ENCODE measurements at regions not wholly inside any gene's neighbourhood (a gene's known extent, or its start where the extent isn't known, plus 50 kb on each side); places are given as distances from the start of the nearest gene placed in this dataset.

GRCh38 chr9:107794259-107794658 lies 304.7 kb upstream of the KLF4 start:
- Histone ChIP-seq H3K4me3 (ENCODE audit: control extremely low read depth in 1 of 5, extremely low read depth in 1 of 5, insufficient read depth in 1 of 5, low read depth in 2 of 5, low read length in 4 of 5) (no peak overlapping the region), H3K27ac (ENCODE audit: low read length in 2 of 2) (no peak overlapping the region), H3K36me3 (replicated peaks in 1 of 2; ENCODE audit: control extremely low read depth in 1 of 2, control insufficient read depth in 1 of 2, extremely low read depth in 1 of 2, insufficient read depth in 2 of 2, low read length in 1 of 2) (no peaks in the 10 kb centered on the region), H3K4me2 (replicated peaks; ENCODE audit: low read depth, low read length, poor library complexity, severe bottlenecking) (no peak overlapping the region), H3K4me1 (ENCODE audit: control insufficient read depth in 2 of 2, insufficient read depth in 2 of 2, low read length in 2 of 2) (no peaks in the 10 kb centered on the region), H3K27me3 (replicated peaks in 1 of 4; ENCODE audit: control extremely low read depth in 1 of 4, control insufficient read depth in 3 of 4, insufficient read depth in 4 of 4, low read length in 3 of 4) (no peaks in the 10 kb centered on the region), H2AFZ (ENCODE audit: insufficient read depth, low read depth, low read length, poor library complexity, severe bottlenecking) (no peak overlapping the region), H4K20me1 (ENCODE audit: control insufficient read depth, insufficient read depth, low read length, poor library complexity, severe bottlenecking) (no peaks in the 10 kb centered on the region), H3K79me2 (ENCODE audit: control insufficient read depth, insufficient read depth, low read length) (no peaks in the 10 kb centered on the region), H3K9me3 (ENCODE audit: control extremely low read depth in 1 of 3, control insufficient read depth in 2 of 3, insufficient read depth in 1 of 3, low read length in 2 of 3) (peaks cover 0 to 2% (median 0%) of the 10 kb centered on the region in 3 donors), H3K9ac (ENCODE audit: low read length) (no peak overlapping the region)
- H3K27me3 Mint-ChIP-seq: no peaks in the 10 kb centered on the region
- DNase-seq (no peak), ATAC-seq (ENCODE audit: low read depth) (no peak)
- intact Hi-C loops (cut with micrococcal nuclease): no loop called here
- CTCF ChIA-PET: no interaction called here
- WGBS (ENCODE audit: insufficient coverage): no CpG with 5 or more reads among the region's 2 CpGs
- H3K27ac Mint-ChIP-seq: no peak overlapping the region
- POLR2A ChIA-PET: no interaction called here
- no peaks in the 10 kb centered on the region for H3K4me1 Mint-ChIP-seq
- TF ChIP-seq CTCF (IDR thresholded peaks at IDR 0.05) (no peak), EZH2 (IDR thresholded peaks at IDR 0.05; ENCODE audit: borderline replicate concordance, insufficient read depth, low read depth, low read length, poor library complexity, severe bottlenecking) (no peak)
- H3K9me3 Mint-ChIP-seq (ENCODE audit: insufficient read depth): no peaks in the 10 kb centered on the region
- H3K4me3 Mint-ChIP-seq: no peak overlapping the region

GRCh38 chr9:107793541-107793940 lies 304.0 kb upstream of the KLF4 start:
- WGBS (ENCODE audit: insufficient coverage): 80% methylated on average over 1 of the region's 1 CpG
- intact Hi-C loops (cut with micrococcal nuclease): no loop called here
- Mint-ChIP-seq H3K27me3 (no peaks in the 10 kb centered on the region), H3K4me1 (no peaks in the 10 kb centered on the region), H3K27ac (no peak overlapping the region), H3K9me3 (ENCODE audit: insufficient read depth) (no peaks in the 10 kb centered on the region), H3K4me3 (no peak overlapping the region)
- Histone ChIP-seq H3K4me3 (ENCODE audit: control extremely low read depth in 1 of 5, extremely low read depth in 1 of 5, insufficient read depth in 1 of 5, low read depth in 2 of 5, low read length in 4 of 5) (no peak overlapping the region), H3K79me2 (ENCODE audit: control insufficient read depth, insufficient read depth, low read length) (no peaks in the 10 kb centered on the region), H3K9ac (ENCODE audit: low read length) (no peak overlapping the region), H3K27ac (ENCODE audit: low read length in 2 of 2) (no peak overlapping the region), H3K27me3 (replicated peaks in 1 of 4; ENCODE audit: control extremely low read depth in 1 of 4, control insufficient read depth in 3 of 4, insufficient read depth in 4 of 4, low read length in 3 of 4) (no peaks in the 10 kb centered on the region), H3K9me3 (ENCODE audit: control extremely low read depth in 1 of 3, control insufficient read depth in 2 of 3, insufficient read depth in 1 of 3, low read length in 2 of 3) (peaks cover 0 to 2% (median 0%) of the 10 kb centered on the region in 3 donors), H3K36me3 (replicated peaks in 1 of 2; ENCODE audit: control extremely low read depth in 1 of 2, control insufficient read depth in 1 of 2, extremely low read depth in 1 of 2, insufficient read depth in 2 of 2, low read length in 1 of 2) (no peaks in the 10 kb centered on the region), H3K4me2 (replicated peaks; ENCODE audit: low read depth, low read length, poor library complexity, severe bottlenecking) (no peak overlapping the region), H4K20me1 (ENCODE audit: control insufficient read depth, insufficient read depth, low read length, poor library complexity, severe bottlenecking) (no peaks in the 10 kb centered on the region), H3K4me1 (ENCODE audit: control insufficient read depth in 2 of 2, insufficient read depth in 2 of 2, low read length in 2 of 2) (no peaks in the 10 kb centered on the region), H2AFZ (ENCODE audit: insufficient read depth, low read depth, low read length, poor library complexity, severe bottlenecking) (no peak overlapping the region)
- CTCF ChIA-PET: no interaction called here
- ATAC-seq (ENCODE audit: low read depth) (no peak), DNase-seq (no peak)
- TF ChIP-seq CTCF (IDR thresholded peaks at IDR 0.05) (no peak), EZH2 (IDR thresholded peaks at IDR 0.05; ENCODE audit: borderline replicate concordance, insufficient read depth, low read depth, low read length, poor library complexity, severe bottlenecking) (no peak)
- POLR2A ChIA-PET: no interaction called here

Data from B cell (primary cell).